Spleen (tissue), 11 donors: ENCODE measurements at regions not wholly inside any gene's neighbourhood (a gene's known extent, or its start where the extent isn't known, plus 50 kb on each side); places are given as distances from the start of the nearest gene placed in this dataset.

ENCODE experiments used
- DNase-seq: peaks from one replicate; pipeline ENCODE4 v3.0.0-alpha.2; 2020
- H3K27ac ChIP-seq, 8 donors: fragments of 200-600 bp; sonication (generic) in 7 of 8; 1 replicate in 4 of 8; 2 replicates in 4 of 8; pipeline versions ENCODE4 v1.5.0 to v1.8.0; 2016 to 2021; ENCODE audit warnings: inconsistent platforms in 4 of 8, mild to moderate bottlenecking in 4 of 8, moderate library complexity in 1 of 8
- H3K27me3 ChIP-seq, 7 donors: fragments of 200-600 bp; sonication (generic) in 6 of 7; replicated peaks in 1 of 7; 1 replicate in 4 of 7; 2 replicates in 3 of 7; pipeline versions ENCODE4 v1.5.0 to v1.8.0; 2016 to 2021; ENCODE audit warnings: inconsistent platforms in 3 of 7, mild to moderate bottlenecking in 1 of 7
- H3K36me3 ChIP-seq, 6 donors: fragments of 200-600 bp; sonication (generic) in 5 of 6; 1 replicate in 4 of 6; 2 replicates in 2 of 6; pipeline versions ENCODE4 v1.5.0 to v1.8.0; 2016 to 2021; ENCODE audit warnings: inconsistent platforms in 2 of 6
- H3K4me1 ChIP-seq, 6 donors: fragments of 200-600 bp; sonication (generic) in 5 of 6; 1 replicate in 3 of 6; 2 replicates in 3 of 6; pipeline versions ENCODE4 v1.5.0 to v1.8.0; 2016 to 2021; ENCODE audit warnings: inconsistent platforms in 3 of 6
- H3K4me3 ChIP-seq, 8 donors: fragments of 200-600 bp; sonication (generic) in 7 of 8; 1 replicate in 4 of 8; 2 replicates in 4 of 8; pipeline versions ENCODE4 v1.5.0 to v1.8.0; 2016 to 2021; ENCODE audit warnings: inconsistent platforms in 4 of 8, mild to moderate bottlenecking in 4 of 8, moderate library complexity in 2 of 8
- H3K9me3 ChIP-seq, 8 donors: fragments of 200-600 bp; sonication (generic) in 7 of 8; 1 replicate in 4 of 8; 2 replicates in 4 of 8; pipeline versions ENCODE4 v1.5.0 to v1.8.0; 2016 to 2021; ENCODE audit warnings: inconsistent platforms in 4 of 8
- CTCF ChIP-seq, 11 experiments: fragments of 200-600 bp in 7 of 11; fragments of 450-650 bp in 4 of 11; sonication (generic) in 4 of 11; IDR thresholded peaks in 8 of 11; conservative IDR thresholded peaks in 3 of 11; 1 replicate in 7 of 11; 2 replicates in 4 of 11; pipeline versions ENCODE4 v1.4.0 to v1.8.0; 2016 to 2021; ENCODE audit warnings: antibody characterized with exemption in 11 of 11, inconsistent platforms in 4 of 11, mild to moderate bottlenecking in 1 of 11
- POLR2A ChIP-seq, 3 donors: fragments of 450-650 bp; IDR thresholded peaks; one replicate each; pipeline ENCODE4 v1.5.1; 2017; ENCODE audit warnings: antibody characterized with exemption in 3 of 3, mild to moderate bottlenecking in 1 of 3
- POLR2AphosphoS5 ChIP-seq, 3 donors: sonication (generic); formaldehyde crosslinking; IDR thresholded peaks; one replicate each; pipeline ENCODE4 v1.5.1; 2017; ENCODE audit warnings: antibody characterized with exemption in 3 of 3
- WGBS, 5 donors: extraction: QIAGEN DNeasy Blood & Tissue Kit in 3 of 5; methylation state at CpG; one replicate each; pipeline versions ENCODE4 v1.1.5 to v1.1.7; 2013 to 2018; 5-methylcytosine and 5-hydroxymethylcytosine counted together
- intact Hi-C: fragments of 100-400 bp; cut with DNase I; formaldehyde crosslinking; loops from one replicate; pipeline ENCODE4 v1.15.0; 2023; ENCODE audit warnings: low total_unique reads
- donor health status: healthy with polysubstance abuse.
- donor health status: DM: no; HTN: no; CAD: no; lungs with moderate emphysema.
- donor health status: DM: no; HTN: no; CAD: no.
- donor health status: Bipolar disorder and iron deficiency.
- donor health status: healthy.
- donor health status: DM: no; HTN: no; CAD: no.
- donor health status: DM: yes; HTN: yes; CAD: no.

GRCh38 chr16:77548151-77548550 is 113.3 kb upstream of the ADAMTS18 start:
- H3K27ac ChIP-seq = no peak overlapping the region
- TF ChIP-seq POLR2AphosphoS5 (IDR thresholded peaks at IDR 0.05) (no peak), POLR2A (IDR thresholded peaks at IDR 0.05) (no peak), CTCF (IDR thresholded peaks at IDR 0.05 in 8 of 11, conservative IDR thresholded peaks at IDR 0.05 in 3 of 11) (no peak)
- H3K36me3 ChIP-seq = no peaks in the 10 kb centered on the region
- intact Hi-C loops = no loop called here
- WGBS, 5 donors = 81 to 93% (median 85%) methylated on average over 4 of the region's 4 CpGs
- peaks cover 0 to 4% (median 0%) of the 10 kb centered on the region in 7 donors for H3K27me3 ChIP-seq
- no peaks in the 10 kb centered on the region for H3K4me1 ChIP-seq
- no peaks in the 10 kb centered on the region for H3K9me3 ChIP-seq
- H3K4me3 ChIP-seq = no peak overlapping the region
- DNase-seq = no peak

GRCh38 chr16:77548766-77549165 is 113.9 kb upstream of the ADAMTS18 start:
- WGBS, 5 donors = 31 to 77% (median 58%) methylated on average over 2 of the region's 2 CpGs
- no peak overlapping the region for H3K4me3 ChIP-seq
- no peaks in the 10 kb centered on the region for H3K4me1 ChIP-seq
- no peak for DNase-seq
- H3K27ac ChIP-seq = no peak overlapping the region
- no peaks in the 10 kb centered on the region for H3K9me3 ChIP-seq
- TF ChIP-seq POLR2AphosphoS5 (IDR thresholded peaks at IDR 0.05) (no peak), CTCF (IDR thresholded peaks at IDR 0.05 in 8 of 11, conservative IDR thresholded peaks at IDR 0.05 in 3 of 11) (no peak), POLR2A (IDR thresholded peaks at IDR 0.05) (no peak)
- intact Hi-C loops = no loop called here
- no peaks in the 10 kb centered on the region for H3K36me3 ChIP-seq
- H3K27me3 ChIP-seq = peaks cover 0 to 4% (median 0%) of the 10 kb centered on the region in 7 donors

DNA sequence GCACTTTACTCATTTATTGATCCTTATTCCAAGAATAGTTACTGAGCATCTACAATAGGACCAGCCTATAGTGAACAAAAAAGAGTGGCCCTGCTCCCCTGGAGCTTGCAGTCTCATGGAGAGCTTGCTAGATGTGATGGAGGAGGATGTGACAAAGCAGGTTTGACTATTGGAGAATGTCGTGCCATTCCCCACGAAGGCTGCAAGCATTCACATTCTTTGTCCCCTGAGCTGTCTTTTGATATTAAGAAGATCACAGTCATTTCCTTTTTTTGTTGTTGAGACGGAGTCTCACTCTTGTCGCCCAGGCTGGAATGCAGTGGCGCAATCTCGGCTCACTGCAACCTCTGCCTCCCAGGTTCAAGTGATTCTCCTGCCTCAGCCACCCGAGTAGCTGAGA is 115.0 kb upstream of the ADAMTS18 start:
- Histone ChIP-seq H3K4me3 (no peak overlapping the region), H3K4me1 (no peaks in the 10 kb centered on the region), H3K27me3 (peaks cover 0 to 7% (median 0%) of the 10 kb centered on the region in 7 donors), H3K27ac (no peak overlapping the region), H3K36me3 (no peaks in the 10 kb centered on the region), H3K9me3 (no peaks in the 10 kb centered on the region)
- WGBS, 5 donors = 60 to 78% (median 68%) methylated on average over 7 of the region's 7 CpGs
- intact Hi-C loops = no loop called here
- TF ChIP-seq POLR2AphosphoS5 (IDR thresholded peaks at IDR 0.05) (no peak), CTCF (IDR thresholded peaks at IDR 0.05 in 8 of 11, conservative IDR thresholded peaks at IDR 0.05 in 3 of 11) (no peak), POLR2A (IDR thresholded peaks at IDR 0.05) (no peak)
- no peak for DNase-seq

- intact Hi-C loops = no loop called here
- no peak for TF ChIP-seq CTCF (IDR thresholded peaks at IDR 0.05 in 8 of 11, conservative IDR thresholded peaks at IDR 0.05 in 3 of 11)
- TF ChIP-seq POLR2AphosphoS5 (IDR thresholded peaks at IDR 0.05) = no peak
- TF ChIP-seq POLR2A (IDR thresholded peaks at IDR 0.05) = no peak
- Histone ChIP-seq H3K27ac (no peak overlapping the region), H3K36me3 (no peaks in the 10 kb centered on the region), H3K4me3 (no peak overlapping the region), H3K4me1 (no peaks in the 10 kb centered on the region), H3K9me3 (no peaks in the 10 kb centered on the region), H3K27me3 (peaks cover 0 to 11% (median 0%) of the 10 kb centered on the region in 7 donors)
- no peak for DNase-seq
- 73 to 93% (median 75%) methylated on average over 2 of the region's 2 CpGs for WGBS, 5 donors
Measured at GRCh38 chr16:77551357-77551756, 116.5 kb upstream of the ADAMTS18 start.
